Tibial artery (tissue), 4 donors: ENCODE measurements at regions not wholly inside any gene's neighbourhood (a gene's known extent, or its start where the extent isn't known, plus 50 kb on each side); places are given as distances from the start of the nearest gene placed in this dataset.

Experiments used
- DNase-seq, 2 donors: peaks; one replicate each; pipeline ENCODE4 v3.0.0-alpha.2; 2019
- H3K27ac ChIP-seq, 2 donors: fragments of 200-600 bp; sonication (generic) in 1 of 2; 1 replicate in 1 of 2; 2 replicates in 1 of 2; pipeline ENCODE4 v1.5.1; 2018 to 2019; ENCODE audit warnings: mild to moderate bottlenecking in 1 of 2
- H3K27me3 ChIP-seq, 2 donors: fragments of 200-600 bp; sonication (generic) in 1 of 2; one replicate each; pipeline versions ENCODE4 v1.5.1 to v1.6.0; 2016 to 2019
- H3K36me3 ChIP-seq, 3 donors: fragments of 200-600 bp; sonication (generic) in 2 of 3; one replicate each; pipeline ENCODE4 v1.5.1; 2016 to 2019; ENCODE audit warnings: mild to moderate bottlenecking in 2 of 3
- H3K4me1 ChIP-seq, 4 donors: fragments of 200-600 bp; sonication (generic) in 2 of 4; 1 replicate in 3 of 4; 2 replicates in 1 of 4; pipeline ENCODE4 v1.5.1; 2016 to 2019
- H3K4me3 ChIP-seq, 2 donors: fragments of 200-600 bp; sonication (generic) in 1 of 2; 1 replicate in 1 of 2; 2 replicates in 1 of 2; pipeline ENCODE4 v1.5.1; 2018 to 2019; ENCODE audit warnings: mild to moderate bottlenecking in 2 of 2
- H3K9me3 ChIP-seq, 3 donors: fragments of 200-600 bp; sonication (generic) in 1 of 3; one replicate each; pipeline ENCODE4 v1.5.1; 2016 to 2019
- CTCF ChIP-seq, 2 experiments: fragments of 200-600 bp in 1 of 2; fragments of 450-650 bp in 1 of 2; IDR thresholded peaks; one replicate each; pipeline ENCODE4 v1.5.1; 2017 to 2019; ENCODE audit warnings: antibody characterized with exemption in 2 of 2, mild to moderate bottlenecking in 1 of 2, moderate library complexity in 1 of 2
- intact Hi-C: fragments of 100-400 bp; cut with DNase I; formaldehyde crosslinking; loops from one replicate; pipeline ENCODE4 v1.15.0; 2023; ENCODE audit warnings: low total_unique reads

- Histone ChIP-seq H3K27ac (no peak overlapping the region), H3K9me3 (peaks cover 0 to 12% (median 0%) of the 10 kb centered on the region in 3 donors), H3K4me1 (no peaks in the 10 kb centered on the region), H3K27me3 (no peaks in the 10 kb centered on the region), H3K36me3 (no peaks in the 10 kb centered on the region), H3K4me3 (no peak overlapping the region)
- intact Hi-C loops = no loop called here
- no peak for TF ChIP-seq CTCF (IDR thresholded peaks at IDR 0.05)
- DNase-seq = no peak
Observed at GRCh38 chr6:63066055-63066704, 145.1 kb upstream of the FKBP1C start.

GRCh38 chr6:63094947-63095346 lies 116.3 kb upstream of the FKBP1C start:
- no peaks in the 10 kb centered on the region for H3K27me3 ChIP-seq
- DNase-seq = no peak
- intact Hi-C loops = no loop called here
- H3K4me1 ChIP-seq = no peaks in the 10 kb centered on the region
- no peak overlapping the region for H3K4me3 ChIP-seq
- no peak for TF ChIP-seq CTCF (IDR thresholded peaks at IDR 0.05)
- no peak overlapping the region for H3K27ac ChIP-seq
- H3K36me3 ChIP-seq = no peaks in the 10 kb centered on the region
- H3K9me3 ChIP-seq = no peaks in the 10 kb centered on the region

GRCh38 chr6:63097222-63097621 lies 114.0 kb upstream of the FKBP1C start:
- Histone ChIP-seq H3K27me3 (no peaks in the 10 kb centered on the region), H3K4me1 (no peaks in the 10 kb centered on the region), H3K27ac (no peak overlapping the region), H3K9me3 (no peaks in the 10 kb centered on the region), H3K36me3 (no peaks in the 10 kb centered on the region), H3K4me3 (no peak overlapping the region)
- TF ChIP-seq CTCF (IDR thresholded peaks at IDR 0.05) = no peak
- intact Hi-C loops = no loop called here
- no peak for DNase-seq

- Histone ChIP-seq H3K4me3 (no peak overlapping the region), H3K4me1 (no peaks in the 10 kb centered on the region), H3K36me3 (no peaks in the 10 kb centered on the region), H3K27ac (no peak overlapping the region), H3K27me3 (no peaks in the 10 kb centered on the region), H3K9me3 (no peaks in the 10 kb centered on the region)
- intact Hi-C loops = no loop called here
- no peak for TF ChIP-seq CTCF (IDR thresholded peaks at IDR 0.05)
- no peak for DNase-seq
Observed at GRCh38 chr6:63098789-63099188, 112.5 kb upstream of the FKBP1C start.

- Histone ChIP-seq H3K9me3 (no peaks in the 10 kb centered on the region), H3K36me3 (no peaks in the 10 kb centered on the region), H3K27ac (no peak overlapping the region), H3K27me3 (no peaks in the 10 kb centered on the region), H3K4me3 (no peak overlapping the region), H3K4me1 (no peaks in the 10 kb centered on the region)
- no peak for DNase-seq
- no peak for TF ChIP-seq CTCF (IDR thresholded peaks at IDR 0.05)
- intact Hi-C loops = no loop called here
Observed at GRCh38 chr6:63099772-63100459, 111.4 kb upstream of the FKBP1C start.
